ENCODE measurements at regions not wholly inside any gene's neighbourhood (a gene's known extent, or its start where the extent isn't known, plus 50 kb on each side); places are given as distances from the start of the nearest gene placed in this dataset.

DNA sequence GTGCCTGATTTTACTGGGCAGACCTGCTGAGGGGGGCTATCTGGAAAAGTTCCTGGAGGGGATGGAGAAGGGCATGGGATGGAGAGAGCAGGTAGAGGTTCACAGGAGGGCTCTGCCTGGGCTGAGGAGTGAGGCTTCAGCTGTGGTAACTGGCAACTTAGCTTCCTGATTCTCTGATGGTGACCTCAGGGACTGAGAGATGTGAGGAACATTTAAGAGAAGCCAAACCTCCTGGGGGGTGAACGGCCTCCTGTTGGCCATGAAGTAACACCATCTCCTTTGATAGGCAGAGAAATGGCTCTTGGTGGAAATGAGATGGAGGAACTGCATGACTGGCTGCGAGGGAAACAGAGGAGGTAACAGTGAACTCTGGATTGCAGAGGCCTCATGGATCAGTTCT lies 97.3 kb upstream of the ROPN1 start (continued):
- TF ChIP-seq CHD7 (IDR thresholded peaks at IDR 0.05; ENCODE audit: insufficient replicate concordance, low read length): no peak
- no peak for TF ChIP-seq BACH1 (IDR thresholded peaks at IDR 0.05; ENCODE audit: low read length)
- TF ChIP-seq RNF2 (IDR thresholded peaks at IDR 0.05; ENCODE audit: borderline replicate concordance, low read depth, low read length, missing control alignments, poor library complexity, severe bottlenecking): no peak
- TF ChIP-seq HDAC6 (IDR thresholded peaks at IDR 0.05; ENCODE audit: low read depth, low read length): no peak
- TF ChIP-seq SIRT6 (IDR thresholded peaks at IDR 0.05; ENCODE audit: low read length): no peak
